H1 (cell line): ENCODE measurements at regions not wholly inside any gene's neighbourhood (a gene's known extent, or its start where the extent isn't known, plus 50 kb on each side); places are given as distances from the start of the nearest gene placed in this dataset.

Experiments
- CTCF ChIA-PET: fragments of 300-600 bp; sonication (Branson Sonifier 250); formaldehyde crosslinking; loops from one replicate; lab custom pipeline; 2021; ENCODE audit not compliant: partially characterized antibody; lab: Charles Lee
- POLR2A ChIA-PET: fragments of 300-600 bp; sonication (Branson Sonifier 250); formaldehyde crosslinking; loops from one replicate; lab custom pipeline; 2021; ENCODE audit warnings: inconsistent platforms; ENCODE audit not compliant: partially characterized antibody; lab: Charles Lee
- DNase-seq, 2 experiments: peaks; one replicate each; pipeline versions ENCODE4 v3.0.0 to v3.0.0-alpha.2; 2010 to 2022; ENCODE audit warnings: low spot score in 2 of 2, low read depth in 1 of 2, mixed read lengths in 1 of 2
- FAIRE-seq: peaks from 2 replicates; lab custom pipeline; 2011; peaks lifted over from hg19 to GRCh38; lab: Jason Lieb, UNC
- H2AFZ ChIP-seq: 2 replicates; pipeline ENCODE4 v1.8.1; 2012; ENCODE audit warnings: low read length, inconsistent platforms
- H2AK5ac ChIP-seq: 2 replicates; pipeline ENCODE4 v1.6.1; 2013; ENCODE audit warnings: low read depth, low read length
- H2BK120ac ChIP-seq: replicated peaks from 2 replicates; pipeline ENCODE3; 2013; ENCODE audit warnings: low read depth, low read length, inconsistent platforms
- H2BK12ac ChIP-seq: 2 replicates; pipeline ENCODE4 v1.6.1; 2013; ENCODE audit warnings: low read depth, low read length
- H2BK15ac ChIP-seq: 2 replicates; pipeline ENCODE4 v1.6.1; 2013; ENCODE audit warnings: low read length
- H2BK20ac ChIP-seq: 2 replicates; pipeline ENCODE4 v1.6.1; 2013; ENCODE audit warnings: low read length
- H2BK5ac ChIP-seq: 2 replicates; pipeline ENCODE4 v1.6.1; 2013; ENCODE audit warnings: low read depth, low read length
- H3K14ac ChIP-seq: 2 replicates; pipeline ENCODE4 v1.6.1; 2013; ENCODE audit warnings: inconsistent platforms; ENCODE audit not compliant: insufficient read length
- H3K18ac ChIP-seq: 2 replicates; pipeline ENCODE4 v1.6.1; 2013; ENCODE audit warnings: low read length; ENCODE audit errors: extremely low read depth
- H3K23ac ChIP-seq: 2 replicates; pipeline ENCODE4 v1.6.1; 2013; ENCODE audit warnings: inconsistent platforms; ENCODE audit not compliant: insufficient read length
- H3K23me2 ChIP-seq: 2 replicates; pipeline ENCODE4 v1.6.1; 2013; ENCODE audit warnings: low read depth, low read length
- H3K27ac ChIP-seq: 2 replicates; pipeline ENCODE4 v1.6.1; 2011; ENCODE audit warnings: low read depth, low read length, inconsistent platforms
- H3K27me3 ChIP-seq, 4 experiments: replicated peaks in 1 of 4; 1 replicate in 1 of 4; 2 replicates in 3 of 4; pipeline versions ENCODE4 v1.6.1 to v1.8.1; 2011 to 2013; ENCODE audit warnings: low read length in 3 of 4, mild to moderate bottlenecking in 3 of 4, inconsistent platforms in 2 of 4, mixed read lengths in 2 of 4, moderate library complexity in 1 of 4; ENCODE audit not compliant: control insufficient read depth in 3 of 4, insufficient read depth in 3 of 4; ENCODE audit errors: extremely low read depth in 1 of 4
- H3K36me3 ChIP-seq, 4 experiments: 2 replicates each; pipeline versions ENCODE4 v1.6.1 to v1.8.1; 2011 to 2013; ENCODE audit warnings: mild to moderate bottlenecking in 4 of 4, low read length in 3 of 4, moderate library complexity in 2 of 4, control low read depth in 1 of 4, inconsistent platforms in 1 of 4; ENCODE audit not compliant: insufficient read depth in 4 of 4, control insufficient read depth in 2 of 4
- H3K4ac ChIP-seq: replicated peaks from 2 replicates; pipeline ENCODE3; 2013; ENCODE audit warnings: low read length, low read depth, mixed read lengths, inconsistent platforms; ENCODE audit not compliant: insufficient read length
- H3K4me1 ChIP-seq, 4 experiments: replicated peaks in 1 of 4; 1 replicate in 1 of 4; 2 replicates in 3 of 4; pipeline versions ENCODE4 v1.6.1 to v1.8.1; 2011 to 2013; ENCODE audit warnings: low read length in 3 of 4, inconsistent platforms in 2 of 4, mixed read lengths in 1 of 4; ENCODE audit not compliant: insufficient read depth in 4 of 4, control insufficient read depth in 3 of 4
- H3K4me2 ChIP-seq, 2 experiments: 2 replicates each; pipeline versions ENCODE4 v1.6.1 to v1.8.1; 2011 to 2013; ENCODE audit warnings: low read depth in 2 of 2, low read length in 2 of 2, control low read depth in 1 of 2, inconsistent platforms in 1 of 2, mild to moderate bottlenecking in 1 of 2; ENCODE audit not compliant: insufficient read depth in 1 of 2
- H3K4me3 ChIP-seq, 4 experiments: fragments of 200-600, 300-600 bp in 1 of 4; sonication (generic), shearing (Covaris generic), sonication (Bioruptor Twin) in 1 of 4; 2 replicates each; pipeline versions ENCODE4 v1.5.1 to v1.8.1; 2011 to 2016; ENCODE audit warnings: low read length in 4 of 4, low read depth in 3 of 4, control low read depth in 2 of 4, inconsistent platforms in 2 of 4, mild to moderate bottlenecking in 2 of 4, mixed read lengths in 1 of 4, moderate library complexity in 1 of 4; ENCODE audit not compliant: insufficient read depth in 2 of 4; ENCODE audit errors: extremely low read depth in 1 of 4
- H3K56ac ChIP-seq: replicated peaks from 2 replicates; pipeline ENCODE3; 2013; ENCODE audit warnings: low read depth, mild to moderate bottlenecking, mixed read lengths, low read length, inconsistent platforms; ENCODE audit not compliant: insufficient read length
- H3K79me1 ChIP-seq: 2 replicates; pipeline ENCODE4 v1.6.1; 2013; ENCODE audit warnings: low read depth, low read length, control low read depth
- H3K79me2 ChIP-seq, 2 experiments: 2 replicates each; pipeline versions ENCODE4 v1.6.1 to v1.8.1; 2012 to 2013; ENCODE audit warnings: low read length in 2 of 2, mild to moderate bottlenecking in 2 of 2, inconsistent platforms in 1 of 2; ENCODE audit not compliant: insufficient read depth in 2 of 2, control insufficient read depth in 1 of 2
- H3K9ac ChIP-seq, 4 experiments: replicated peaks in 1 of 4; 1 replicate in 1 of 4; 2 replicates in 3 of 4; pipeline versions ENCODE4 v1.6.1 to v1.8.1; 2011 to 2013; ENCODE audit warnings: low read depth in 3 of 4, low read length in 3 of 4, control low read depth in 2 of 4, mild to moderate bottlenecking in 2 of 4, moderate library complexity in 2 of 4, inconsistent platforms in 1 of 4; ENCODE audit errors: extremely low read depth in 1 of 4
- H3K9me3 ChIP-seq, 2 experiments: 2 replicates each; pipeline versions ENCODE4 v1.6.1 to v1.8.1; 2012 to 2013; ENCODE audit warnings: mild to moderate bottlenecking in 2 of 2, moderate library complexity in 2 of 2, control low read depth in 1 of 2, inconsistent platforms in 1 of 2, low read depth in 1 of 2, low read length in 1 of 2, mixed read lengths in 1 of 2; ENCODE audit not compliant: insufficient read depth in 2 of 2
- H4K20me1 ChIP-seq, 2 experiments: replicated peaks in 1 of 2; 2 replicates each; pipeline versions ENCODE3 to v1.8.1; 2011 to 2013; ENCODE audit warnings: inconsistent platforms in 2 of 2, low read length in 2 of 2, mild to moderate bottlenecking in 1 of 2; ENCODE audit not compliant: insufficient read depth in 2 of 2, control insufficient read depth in 1 of 2
- H4K5ac ChIP-seq: 2 replicates; pipeline ENCODE4 v1.6.1; 2013; ENCODE audit warnings: low read length, low read depth, mixed read lengths, inconsistent platforms; ENCODE audit not compliant: insufficient read length
- H4K8ac ChIP-seq: 2 replicates; pipeline ENCODE4 v1.8.0; 2013; ENCODE audit warnings: mild to moderate bottlenecking, moderate library complexity, low read length, inconsistent platforms; ENCODE audit not compliant: insufficient read depth; ENCODE audit errors: extremely low read depth
- H4K91ac ChIP-seq: replicated peaks from 2 replicates; pipeline ENCODE3; 2013; ENCODE audit warnings: low read length, mixed read lengths, inconsistent platforms; ENCODE audit not compliant: insufficient read length
- BCL11A ChIP-seq, 2 experiments: IDR thresholded peaks; one replicate each; pipeline ENCODE4 v1.6.1; 2011; ENCODE audit warnings: low read depth in 2 of 2, low read length in 2 of 2, mild to moderate bottlenecking in 2 of 2
- CREB1 ChIP-seq: IDR thresholded peaks from 2 replicates; pipeline ENCODE4 v1.6.1; 2012; ENCODE audit warnings: inconsistent platforms
- CTCF ChIP-seq, 3 experiments: IDR thresholded peaks; 1 replicate in 2 of 3; 2 replicates in 1 of 3; pipeline versions ENCODE4 v1.5.1 to v1.6.1; 2011; ENCODE audit warnings: low read length in 3 of 3, mild to moderate bottlenecking in 3 of 3, inconsistent platforms in 2 of 3, low read depth in 1 of 3, moderate library complexity in 1 of 3; ENCODE audit not compliant: insufficient read depth in 1 of 3; ENCODE audit errors: control extremely low read depth in 1 of 3
- EGR1 ChIP-seq: IDR thresholded peaks from 2 replicates; pipeline ENCODE4 v1.6.1; 2011; ENCODE audit warnings: low read depth, low read length, borderline replicate concordance
- GTF2F1 ChIP-seq: IDR thresholded peaks from 2 replicates; pipeline ENCODE4 v1.6.1; 2012; ENCODE audit warnings: low read depth, low read length, improper control_type of control experiment, borderline replicate concordance
- JUND ChIP-seq: IDR thresholded peaks from 2 replicates; pipeline ENCODE4 v1.6.1; 2011; ENCODE audit warnings: mild to moderate bottlenecking, improper control_type of control experiment, low read length
- SIX5 ChIP-seq: IDR thresholded peaks from 2 replicates; pipeline ENCODE4 v1.6.1; 2011; ENCODE audit warnings: mild to moderate bottlenecking, low read depth, low read length
- SP2 ChIP-seq: IDR thresholded peaks from 2 replicates; pipeline ENCODE4 v1.6.1; 2012; ENCODE audit warnings: mild to moderate bottlenecking, low read length, inconsistent platforms
- SRF ChIP-seq: IDR thresholded peaks from 2 replicates; pipeline ENCODE4 v1.6.1; 2011; ENCODE audit warnings: mild to moderate bottlenecking, low read depth, low read length, moderate library complexity
- SUZ12 ChIP-seq: fragments of 200-600 bp; sonication (generic); IDR thresholded peaks from 2 replicates; pipeline ENCODE4 v1.6.1; 2012; ENCODE audit warnings: mild to moderate bottlenecking, inconsistent platforms, low read length, moderate library complexity, mixed read lengths
- WGBS, 2 experiments: shearing (Covaris generic) in 1 of 2; methylation state at CpG; one replicate each; pipeline versions ENCODE4 v1.1.6 to v1.1.7; 2013 to 2015; ENCODE audit warnings: low lambda C conversion rate in 2 of 2, mixed read lengths in 2 of 2, inconsistent platforms in 1 of 2, low coverage in 1 of 2, missing lambda C conversion rate in 1 of 2; ENCODE audit not compliant: insufficient replicate concordance in 2 of 2, insufficient coverage in 1 of 2, insufficient read length in 1 of 2; ENCODE audit errors: extremely low coverage in 1 of 2, missing lambda C conversion rate in 1 of 2; 5-methylcytosine and 5-hydroxymethylcytosine counted together
- TF ChIP-seq, protein P1 (sequence below): IDR thresholded peaks from 2 replicates; pipeline ENCODE4 v1.6.1; 2011; ENCODE audit warnings: low read length, improper control_type of control experiment

DNA sequence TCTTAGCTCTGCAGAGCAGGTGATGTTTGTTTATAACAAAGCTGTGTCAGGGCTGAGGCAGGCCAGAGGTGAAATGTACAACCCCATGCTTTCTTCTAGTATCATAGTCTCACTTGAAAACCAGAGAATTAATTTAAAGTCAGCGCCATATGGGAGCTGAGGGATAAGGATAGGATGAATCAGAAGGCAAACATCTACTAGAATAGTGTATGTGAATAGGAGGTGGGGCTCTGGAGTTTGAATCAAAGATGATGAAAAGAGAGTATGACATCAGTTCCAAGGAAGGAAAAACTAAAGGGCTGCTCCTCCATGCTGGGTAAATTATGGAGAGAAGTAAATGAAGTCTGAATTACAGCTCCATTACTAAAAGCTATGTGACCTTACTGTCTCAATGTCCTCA is 441.5 kb downstream of the RASEF start:
- H2BK12ac ChIP-seq, result no peak overlapping the region
- H3K27me3 ChIP-seq, result no peaks in the 10 kb centered on the region
- H3K4me1 ChIP-seq, result no peaks in the 10 kb centered on the region
- DNase-seq, result no peak
- H4K8ac ChIP-seq, result no peak overlapping the region
- no peak overlapping the region for H2AK5ac ChIP-seq
- no peak overlapping the region for H3K27ac ChIP-seq
- no peak for FAIRE-seq
- no peaks in the 10 kb centered on the region for H3K9me3 ChIP-seq
- no peaks in the 10 kb centered on the region for H3K79me1 ChIP-seq
- H2BK120ac ChIP-seq, result no peak overlapping the region
- ChIA-PET POLR2A (no interaction called here), CTCF (interaction anchor here (0.5 to 1.5 kb wide), 3 partner anchors 8 to 291 kb away, joined by 3 to 4 read pairs (median 3); no protein-coding TSS in a partner anchor)
- no peak overlapping the region for H2BK15ac ChIP-seq
- H4K91ac ChIP-seq, result no peak overlapping the region
- no peak overlapping the region for H3K14ac ChIP-seq
- no peaks in the 10 kb centered on the region; the same call in 1 of the 2 replicates for H3K23me2 ChIP-seq
- no peak overlapping the region for H3K23ac ChIP-seq
- H3K4me3 ChIP-seq, result no peak overlapping the region
- no peak overlapping the region for H2BK5ac ChIP-seq
- 0 out of 2 replicates have a peak overlapping the region, but pooled peaks have one; percentile 1 for H2AFZ ChIP-seq
- no peak overlapping the region for H3K4ac ChIP-seq
- no peaks in the 10 kb centered on the region for H3K36me3 ChIP-seq
- H2BK20ac ChIP-seq, result no peak overlapping the region
- no peak overlapping the region for H3K56ac ChIP-seq
- H3K4me2 ChIP-seq, result no peak overlapping the region
- 88% methylated on average over 1 of the region's 1 CpG; no CpG with 5 or more reads in 1 of the 2 experiments for WGBS, 2 experiments
- H4K20me1 ChIP-seq, result no peaks in the 10 kb centered on the region
- no peak overlapping the region for H3K9ac ChIP-seq
- H3K18ac ChIP-seq, result no peak overlapping the region
- H3K79me2 ChIP-seq, result no peaks in the 10 kb centered on the region
- H4K5ac ChIP-seq, result no peak overlapping the region
- TF ChIP-seq SRF, result no peak
- TF ChIP-seq GTF2F1, result no peak
- no peak for TF ChIP-seq SP2
- no peak for TF ChIP-seq SIX5
- no peak for TF ChIP-seq CREB1
- TF ChIP-seq CTCF (IDR thresholded peaks at IDR 0.05; ENCODE audit: control extremely low read depth in 1 of 3, insufficient read depth in 1 of 3, low read depth in 1 of 3, low read length in 3 of 3), result no peak
- TF ChIP-seq BCL11A (IDR thresholded peaks at IDR 0.05; ENCODE audit: low read depth in 2 of 2, low read length in 2 of 2), result no peak
- TF ChIP-seq SUZ12, result no peak
- no peak for TF ChIP-seq JUND
- TF ChIP-seq, protein P1, sequence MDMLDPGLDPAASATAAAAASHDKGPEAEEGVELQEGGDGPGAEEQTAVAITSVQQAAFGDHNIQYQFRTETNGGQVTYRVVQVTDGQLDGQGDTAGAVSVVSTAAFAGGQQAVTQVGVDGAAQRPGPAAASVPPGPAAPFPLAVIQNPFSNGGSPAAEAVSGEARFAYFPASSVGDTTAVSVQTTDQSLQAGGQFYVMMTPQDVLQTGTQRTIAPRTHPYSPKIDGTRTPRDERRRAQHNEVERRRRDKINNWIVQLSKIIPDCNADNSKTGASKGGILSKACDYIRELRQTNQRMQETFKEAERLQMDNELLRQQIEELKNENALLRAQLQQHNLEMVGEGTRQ, result no peak
- no peak for TF ChIP-seq EGR1
